Hepatocyte (in vitro differentiated cells): ENCODE measurements at regions not wholly inside any gene's neighbourhood (a gene's known extent, or its start where the extent isn't known, plus 50 kb on each side); places are given as distances from the start of the nearest gene placed in this dataset.

ENCODE experiments used
- DNase-seq: peaks from one replicate; pipeline ENCODE4 v3.0.0-alpha.2; 2016; ENCODE audit warnings: low spot score
- H2AFZ ChIP-seq: fragments of 200-600 bp; sonication (generic); 2 replicates; pipeline ENCODE4 v1.6.0; 2016; ENCODE audit warnings: antibody characterized with exemption, mild to moderate bottlenecking
- H3K27ac ChIP-seq: fragments of 200-600 bp; sonication (generic); 2 replicates; pipeline ENCODE4 v1.5.1; 2016; ENCODE audit warnings: mild to moderate bottlenecking
- H3K27me3 ChIP-seq: fragments of 200-600 bp; sonication (generic); 2 replicates; pipeline ENCODE4 v1.6.1; 2016
- H3K36me3 ChIP-seq: fragments of 200-600 bp; sonication (generic); replicated peaks from 2 replicates; pipeline ENCODE4 v1.5.1; 2016; ENCODE audit warnings: low read depth; ENCODE audit not compliant: insufficient read depth
- H3K4me1 ChIP-seq: fragments of 200-600 bp; sonication (generic); 2 replicates; pipeline ENCODE4 v1.5.1; 2016; ENCODE audit warnings: mild to moderate bottlenecking, moderate library complexity; ENCODE audit not compliant: insufficient read depth
- H3K4me2 ChIP-seq: fragments of 200-600 bp; sonication (generic); 2 replicates; pipeline ENCODE4 v1.6.0; 2016
- H3K4me3 ChIP-seq: fragments of 200-600 bp; sonication (generic); 2 replicates; pipeline ENCODE4 v1.5.1; 2016; ENCODE audit warnings: mild to moderate bottlenecking
- H3K79me2 ChIP-seq: fragments of 200-600 bp; sonication (generic); 2 replicates; pipeline ENCODE4 v1.6.0; 2017; ENCODE audit warnings: mild to moderate bottlenecking
- H3K9me2 ChIP-seq: fragments of 200-600 bp; sonication (generic); replicated peaks from 2 replicates; pipeline ENCODE4 v1.6.0; 2017; ENCODE audit warnings: mild to moderate bottlenecking; ENCODE audit not compliant: insufficient read depth
- H3K9me3 ChIP-seq: fragments of 200-600 bp; sonication (generic); 2 replicates; pipeline ENCODE4 v1.5.1; 2016; ENCODE audit warnings: low read depth, mild to moderate bottlenecking
- H4K20me1 ChIP-seq: fragments of 200-600 bp; sonication (generic); 2 replicates; pipeline ENCODE4 v1.6.0; 2016; ENCODE audit warnings: mild to moderate bottlenecking; ENCODE audit not compliant: insufficient read depth, poor library complexity, severe bottlenecking
- CTCF ChIP-seq: fragments of 200-600 bp; sonication (generic); IDR thresholded peaks from 2 replicates; pipeline ENCODE4 v1.5.1; 2016; ENCODE audit warnings: antibody characterized with exemption, mild to moderate bottlenecking; ENCODE audit not compliant: poor library complexity
- EZH2 ChIP-seq: fragments of 200-600 bp; sonication (generic); IDR thresholded peaks from 2 replicates; pipeline ENCODE4 v1.6.1; 2016; ENCODE audit warnings: antibody characterized with exemption, mild to moderate bottlenecking, borderline replicate concordance
- EZH2phosphoT487 ChIP-seq: fragments of 200-600 bp; sonication (generic); IDR thresholded peaks from one replicate; pipeline ENCODE4 v1.6.1; 2018; ENCODE audit warnings: antibody characterized with exemption, mild to moderate bottlenecking, low read depth, moderate library complexity; ENCODE audit not compliant: unreplicated experiment, severe bottlenecking
- WGBS: methylation state at CpG from one replicate; pipeline ENCODE4 v1.1.6; 2016; ENCODE audit warnings: low lambda C conversion rate; ENCODE audit errors: missing lambda C conversion rate; 5-methylcytosine and 5-hydroxymethylcytosine counted together

- Histone ChIP-seq H3K9me2 (no peaks in the 10 kb centered on the region), H3K4me2 (no peak overlapping the region), H4K20me1 (no peaks in the 10 kb centered on the region), H2AFZ (no peak overlapping the region), H3K27ac (no peak overlapping the region), H3K4me1 (no peaks in the 10 kb centered on the region), H3K9me3 (no peaks in the 10 kb centered on the region), H3K79me2 (no peaks in the 10 kb centered on the region), H3K27me3 (no peaks in the 10 kb centered on the region), H3K4me3 (no peak overlapping the region), H3K36me3 (no peaks in the 10 kb centered on the region)
- WGBS: 82% methylated on average over 5 of the region's 5 CpGs
- no peak for DNase-seq
- TF ChIP-seq EZH2 (no peak), EZH2phosphoT487 (no peak), CTCF (no peak)
Measured at GRCh38 chr6:155894758-155895157, 439.1 kb upstream of the NOX3 start.

- Histone ChIP-seq H4K20me1 (no peaks in the 10 kb centered on the region), H3K36me3 (no peaks in the 10 kb centered on the region), H3K27me3 (no peaks in the 10 kb centered on the region), H3K9me2 (no peaks in the 10 kb centered on the region), H3K27ac (no peak overlapping the region), H3K9me3 (no peaks in the 10 kb centered on the region), H3K79me2 (no peaks in the 10 kb centered on the region), H3K4me1 (no peaks in the 10 kb centered on the region), H3K4me2 (no peak overlapping the region), H3K4me3 (no peak overlapping the region), H2AFZ (no peak overlapping the region)
- DNase-seq: no peak
- 88% methylated on average over 4 of the region's 4 CpGs for WGBS
- TF ChIP-seq CTCF (no peak), EZH2phosphoT487 (no peak), EZH2 (no peak)
Measured at GRCh38 chr6:155894262-155894661, 438.6 kb upstream of the NOX3 start.

- no peaks in the 10 kb centered on the region for H3K9me2 ChIP-seq
- no peaks in the 10 kb centered on the region for H3K27me3 ChIP-seq
- TF ChIP-seq CTCF (no peak), EZH2phosphoT487 (no peak), EZH2 (no peak)
- H3K4me3 ChIP-seq: no peak overlapping the region
- no peaks in the 10 kb centered on the region for H4K20me1 ChIP-seq
- no peaks in the 10 kb centered on the region for H3K9me3 ChIP-seq
- H3K36me3 ChIP-seq: no peaks in the 10 kb centered on the region
- no peaks in the 10 kb centered on the region for H3K79me2 ChIP-seq
- no peak overlapping the region for H2AFZ ChIP-seq
- H3K4me2 ChIP-seq: no peak overlapping the region
- peak overlapping the region; percentile 69 for H3K27ac ChIP-seq
- 78% methylated on average over 2 of the region's 2 CpGs for WGBS
- peak; percentile 17 for DNase-seq
- H3K4me1 ChIP-seq: no peaks in the 10 kb centered on the region
Measured at GRCh38 chr6:155890409-155890808, 434.8 kb upstream of the NOX3 start.

- Histone ChIP-seq H2AFZ (no peak overlapping the region), H4K20me1 (no peaks in the 10 kb centered on the region), H3K4me2 (no peak overlapping the region), H3K4me1 (no peaks in the 10 kb centered on the region), H3K36me3 (no peaks in the 10 kb centered on the region), H3K79me2 (no peaks in the 10 kb centered on the region), H3K4me3 (no peak overlapping the region), H3K27ac (peak overlapping the region; percentile 69), H3K27me3 (no peaks in the 10 kb centered on the region), H3K9me2 (no peaks in the 10 kb centered on the region), H3K9me3 (no peaks in the 10 kb centered on the region)
- TF ChIP-seq CTCF: no peak
- no peak for TF ChIP-seq EZH2phosphoT487
- TF ChIP-seq EZH2: no peak
- DNase-seq: peak; percentile 30
- WGBS: 55% methylated on average over 3 of the region's 3 CpGs
Measured at GRCh38 chr6:155889410-155889809, 433.8 kb upstream of the NOX3 start.
